HCEC 1CT (cell line): ENCODE measurements at regions not wholly inside any gene's neighbourhood (a gene's known extent, or its start where the extent isn't known, plus 50 kb on each side); places are given as distances from the start of the nearest gene placed in this dataset.

Experiments
- DNase-seq: peaks from one replicate; pipeline ENCODE4 v3.0.0-alpha.2; 2017

- no peak for DNase-seq
Observed at GRCh38 chr2:2574401-2575180, 243.5 kb upstream of the MYT1L start.

- no peak for DNase-seq
Observed at GRCh38 chr2:2573658-2574293, 242.7 kb upstream of the MYT1L start.

- no peak for DNase-seq
Observed at GRCh38 chr2:2573205-2573604, 242.1 kb upstream of the MYT1L start.

- DNase-seq, result no peak
Observed at GRCh38 chr2:2572393-2573204, 241.5 kb upstream of the MYT1L start.

- DNase-seq, result no peak
Observed at GRCh38 chr2:2571301-2572150, 240.5 kb upstream of the MYT1L start.

- no peak for DNase-seq
Observed at GRCh38 chr2:2570871-2571270, 239.8 kb upstream of the MYT1L start.

GRCh38 chr2:2570360-2570759 is 239.3 kb upstream of the MYT1L start:
- DNase-seq, result no peak

GRCh38 chr2:2569836-2570235 is 238.8 kb upstream of the MYT1L start:
- no peak for DNase-seq

GRCh38 chr2:2569306-2569705 is 238.2 kb upstream of the MYT1L start:
- DNase-seq, result no peak

- no peak for DNase-seq
Observed at GRCh38 chr2:2568411-2568810, 237.3 kb upstream of the MYT1L start.

- DNase-seq, result no peak
Observed at GRCh38 chr2:2567776-2568175, 236.7 kb upstream of the MYT1L start.

GRCh38 chr2:2566396-2567323 is 235.6 kb upstream of the MYT1L start:
- DNase-seq, result no peak

- no peak for DNase-seq
Observed at GRCh38 chr2:2565671-2566070, 234.6 kb upstream of the MYT1L start.

- no peak for DNase-seq
Observed at GRCh38 chr2:2564300-2565078, 233.4 kb upstream of the MYT1L start.

GRCh38 chr2:2563309-2563860 is 232.3 kb upstream of the MYT1L start:
- DNase-seq, result no peak

GRCh38 chr2:2562867-2563266 is 231.8 kb upstream of the MYT1L start:
- DNase-seq, result no peak

- DNase-seq, result no peak
Observed at GRCh38 chr2:2561346-2562095, 230.4 kb upstream of the MYT1L start.

GRCh38 chr2:2560374-2561015 is 229.4 kb upstream of the MYT1L start:
- no peak for DNase-seq

- DNase-seq, result no peak
Observed at GRCh38 chr2:2558476-2558875, 227.4 kb upstream of the MYT1L start.
